Neural cell (in vitro differentiated cells): ENCODE measurements at regions not wholly inside any gene's neighbourhood (a gene's known extent, or its start where the extent isn't known, plus 50 kb on each side); places are given as distances from the start of the nearest gene placed in this dataset.

ENCODE experiments used
- H2AFZ ChIP-seq: fragments of 200-600, 300-800 bp; sonication (generic), shearing (Covaris generic); 2 replicates; pipeline ENCODE4 v1.6.0; 2014; ENCODE audit warnings: low read depth, mild to moderate bottlenecking, antibody characterized with exemption, low read length, moderate library complexity
- H3F3A ChIP-seq: fragments of 200-600 bp; shearing (Covaris generic); 2 replicates; pipeline ENCODE4 v1.6.1; 2016; ENCODE audit warnings: mild to moderate bottlenecking, moderate library complexity, mixed read lengths, antibody characterized with exemption, low read length; ENCODE audit not compliant: insufficient read depth, poor library complexity, severe bottlenecking
- H3K27ac ChIP-seq: fragments of 200-600, 300-800 bp; sonication (generic), shearing (Covaris generic); 2 replicates; pipeline ENCODE4 v1.5.1; 2014; ENCODE audit warnings: mild to moderate bottlenecking, low read length, moderate library complexity
- H3K27me3 ChIP-seq: fragments of 300-800, 200-600 bp; sonication (generic), shearing (Covaris generic); 2 replicates; pipeline ENCODE4 v1.6.0; 2014; ENCODE audit warnings: mild to moderate bottlenecking, low read depth, low read length, moderate library complexity; ENCODE audit not compliant: insufficient read depth
- H3K36me3 ChIP-seq: fragments of 300-800, 200-600 bp; sonication (generic), shearing (Covaris generic); 2 replicates; pipeline ENCODE4 v1.5.1; 2014; ENCODE audit warnings: mild to moderate bottlenecking, antibody characterized with exemption, low read length, moderate library complexity; ENCODE audit not compliant: insufficient read depth
- H3K4me2 ChIP-seq: fragments of 300-800, 200-600 bp; sonication (generic), shearing (Covaris generic); 2 replicates; pipeline ENCODE4 v1.6.0; 2014; ENCODE audit warnings: mild to moderate bottlenecking, low read length
- H3K4me3 ChIP-seq: fragments of 300-800, 200-600 bp; sonication (generic), shearing (Covaris generic); 2 replicates; pipeline ENCODE4 v1.5.1; 2014; ENCODE audit warnings: mild to moderate bottlenecking, low read length, moderate library complexity
- H3K79me2 ChIP-seq: fragments of 200-600 bp; shearing (Covaris generic); replicated peaks from 2 replicates; pipeline ENCODE4 v1.6.0; 2014; ENCODE audit warnings: mild to moderate bottlenecking, low read length, moderate library complexity; ENCODE audit not compliant: insufficient read depth
- H3K9ac ChIP-seq: fragments of 300-800, 200-600 bp; sonication (generic), shearing (Covaris generic); 2 replicates; pipeline ENCODE4 v1.6.1; 2016; ENCODE audit warnings: mild to moderate bottlenecking, low read length, mixed read lengths
- H3K9me2 ChIP-seq: fragments of 200-600 bp; shearing (Covaris generic); 2 replicates; pipeline ENCODE4 v1.6.1; 2016; ENCODE audit warnings: mild to moderate bottlenecking, low read length, mixed read lengths; ENCODE audit not compliant: insufficient read depth
- H3K9me3 ChIP-seq: fragments of 200-600, 300-800 bp; sonication (generic), shearing (Covaris generic); 2 replicates; pipeline ENCODE4 v1.6.1; 2016; ENCODE audit warnings: mild to moderate bottlenecking, mixed run types, low read length, moderate library complexity, mixed read lengths
- H4K20me1 ChIP-seq: fragments of 200-600 bp; shearing (Covaris generic); 2 replicates; pipeline ENCODE4 v1.6.1; 2016; ENCODE audit warnings: mild to moderate bottlenecking, mixed run types; ENCODE audit not compliant: insufficient read depth
- EP300 ChIP-seq: fragments of 450-650 bp; conservative IDR thresholded peaks from 2 replicates; pipeline ENCODE4 v1.6.1; 2014; ENCODE audit warnings: antibody characterized with exemption, mild to moderate bottlenecking, moderate library complexity; ENCODE audit not compliant: poor library complexity, severe bottlenecking
- EZH2 ChIP-seq: fragments of 200-600, 300-800 bp; shearing (Covaris generic), sonication (generic); IDR thresholded peaks from 2 replicates; pipeline ENCODE4 v1.6.1; 2014; ENCODE audit warnings: antibody characterized with exemption, low read length, borderline replicate concordance, mild to moderate bottlenecking; ENCODE audit not compliant: insufficient read depth, poor library complexity, severe bottlenecking
- MXI1 ChIP-seq: fragments of 450-650 bp; conservative IDR thresholded peaks from 2 replicates; pipeline ENCODE4 v1.6.1; 2014; ENCODE audit warnings: antibody characterized with exemption, mild to moderate bottlenecking; ENCODE audit not compliant: poor library complexity, severe bottlenecking
- POLR2AphosphoS5 ChIP-seq: IDR thresholded peaks from 2 replicates; pipeline ENCODE4 v1.6.1; 2012
- RAD21 ChIP-seq: fragments of 450-650 bp; conservative IDR thresholded peaks from 2 replicates; pipeline ENCODE4 v1.6.1; 2014; ENCODE audit warnings: antibody characterized with exemption, mild to moderate bottlenecking, moderate library complexity
- SMC3 ChIP-seq: fragments of 450-650 bp; conservative IDR thresholded peaks from 2 replicates; pipeline ENCODE4 v1.6.1; 2014; ENCODE audit warnings: antibody characterized with exemption, mild to moderate bottlenecking, moderate library complexity; ENCODE audit not compliant: poor library complexity
- TAF1 ChIP-seq: IDR thresholded peaks from 2 replicates; pipeline ENCODE4 v1.6.1; 2012; ENCODE audit warnings: low read depth
- TF ChIP-seq, protein P1 (sequence below): fragments of 450-650 bp; IDR thresholded peaks from 2 replicates; pipeline ENCODE4 v1.5.1; 2014; ENCODE audit warnings: antibody characterized with exemption, mild to moderate bottlenecking, moderate library complexity; ENCODE audit not compliant: poor library complexity, severe bottlenecking
- TF ChIP-seq, protein P2 (sequence below): IDR thresholded peaks from 2 replicates; pipeline ENCODE4 v1.6.1; 2012; ENCODE audit warnings: borderline replicate concordance

DNA sequence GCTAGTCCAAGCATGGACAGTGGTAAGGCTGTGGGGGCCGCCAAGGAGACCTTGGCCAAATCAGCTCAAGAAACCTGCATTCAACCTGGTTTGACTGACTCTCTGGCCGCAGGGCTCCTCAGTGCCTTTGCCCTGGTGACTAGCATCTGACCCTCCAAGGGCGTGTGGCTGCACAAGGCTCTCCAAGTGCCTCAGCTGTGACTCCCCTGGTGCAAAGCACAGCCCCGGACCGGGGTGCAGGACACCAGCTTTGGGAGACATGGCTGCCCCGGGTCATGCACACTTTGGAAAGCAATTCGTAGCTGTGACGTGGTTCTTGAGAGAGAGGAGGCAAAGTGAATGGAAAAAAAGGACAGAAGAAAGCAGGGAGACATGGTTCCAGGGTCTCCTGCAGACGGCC lies 245.2 kb upstream of the IRX2 start:
- H3K79me2 ChIP-seq, result no peaks in the 10 kb centered on the region
- no peak overlapping the region for H3K9ac ChIP-seq

DNA sequence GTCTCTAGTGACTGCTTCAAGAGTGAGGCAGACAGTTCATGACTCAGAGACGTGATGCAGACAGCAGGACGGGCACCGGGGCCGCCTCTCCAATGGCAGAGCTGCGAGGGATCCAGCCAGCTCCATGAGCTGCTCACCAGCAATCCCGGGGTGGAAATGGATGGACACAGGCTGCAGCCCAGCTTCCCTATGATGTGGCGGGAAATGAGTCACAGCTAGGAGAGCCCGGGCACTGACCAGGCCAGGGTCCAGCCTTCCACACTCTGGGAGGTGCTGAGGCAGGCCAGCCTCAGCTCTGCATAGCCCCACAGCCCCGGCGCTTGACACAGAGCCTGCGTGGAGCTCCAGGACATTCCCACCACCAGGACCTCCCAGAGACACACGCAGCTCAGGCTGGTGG lies 244.8 kb upstream of the IRX2 start:
- Histone ChIP-seq H3K9ac (no peak overlapping the region), H4K20me1 (no peaks in the 10 kb centered on the region), H3F3A (no peaks in the 10 kb centered on the region), H3K27ac (no peak overlapping the region), H3K9me3 (no peaks in the 10 kb centered on the region), H3K79me2 (no peaks in the 10 kb centered on the region), H3K9me2 (no peaks in the 10 kb centered on the region), H2AFZ (no peak overlapping the region), H3K4me3 (no peak overlapping the region), H3K27me3 (no peaks in the 10 kb centered on the region), H3K4me2 (no peak overlapping the region), H3K36me3 (no peaks in the 10 kb centered on the region)
- TF ChIP-seq RAD21 (no peak), SMC3 (no peak), POLR2AphosphoS5 (no peak), EP300 (no peak), EZH2 (no peak), MXI1 (no peak), TAF1 (no peak)
- TF ChIP-seq, protein P1, sequence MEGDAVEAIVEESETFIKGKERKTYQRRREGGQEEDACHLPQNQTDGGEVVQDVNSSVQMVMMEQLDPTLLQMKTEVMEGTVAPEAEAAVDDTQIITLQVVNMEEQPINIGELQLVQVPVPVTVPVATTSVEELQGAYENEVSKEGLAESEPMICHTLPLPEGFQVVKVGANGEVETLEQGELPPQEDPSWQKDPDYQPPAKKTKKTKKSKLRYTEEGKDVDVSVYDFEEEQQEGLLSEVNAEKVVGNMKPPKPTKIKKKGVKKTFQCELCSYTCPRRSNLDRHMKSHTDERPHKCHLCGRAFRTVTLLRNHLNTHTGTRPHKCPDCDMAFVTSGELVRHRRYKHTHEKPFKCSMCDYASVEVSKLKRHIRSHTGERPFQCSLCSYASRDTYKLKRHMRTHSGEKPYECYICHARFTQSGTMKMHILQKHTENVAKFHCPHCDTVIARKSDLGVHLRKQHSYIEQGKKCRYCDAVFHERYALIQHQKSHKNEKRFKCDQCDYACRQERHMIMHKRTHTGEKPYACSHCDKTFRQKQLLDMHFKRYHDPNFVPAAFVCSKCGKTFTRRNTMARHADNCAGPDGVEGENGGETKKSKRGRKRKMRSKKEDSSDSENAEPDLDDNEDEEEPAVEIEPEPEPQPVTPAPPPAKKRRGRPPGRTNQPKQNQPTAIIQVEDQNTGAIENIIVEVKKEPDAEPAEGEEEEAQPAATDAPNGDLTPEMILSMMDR, result no peak
- TF ChIP-seq, protein P2, sequence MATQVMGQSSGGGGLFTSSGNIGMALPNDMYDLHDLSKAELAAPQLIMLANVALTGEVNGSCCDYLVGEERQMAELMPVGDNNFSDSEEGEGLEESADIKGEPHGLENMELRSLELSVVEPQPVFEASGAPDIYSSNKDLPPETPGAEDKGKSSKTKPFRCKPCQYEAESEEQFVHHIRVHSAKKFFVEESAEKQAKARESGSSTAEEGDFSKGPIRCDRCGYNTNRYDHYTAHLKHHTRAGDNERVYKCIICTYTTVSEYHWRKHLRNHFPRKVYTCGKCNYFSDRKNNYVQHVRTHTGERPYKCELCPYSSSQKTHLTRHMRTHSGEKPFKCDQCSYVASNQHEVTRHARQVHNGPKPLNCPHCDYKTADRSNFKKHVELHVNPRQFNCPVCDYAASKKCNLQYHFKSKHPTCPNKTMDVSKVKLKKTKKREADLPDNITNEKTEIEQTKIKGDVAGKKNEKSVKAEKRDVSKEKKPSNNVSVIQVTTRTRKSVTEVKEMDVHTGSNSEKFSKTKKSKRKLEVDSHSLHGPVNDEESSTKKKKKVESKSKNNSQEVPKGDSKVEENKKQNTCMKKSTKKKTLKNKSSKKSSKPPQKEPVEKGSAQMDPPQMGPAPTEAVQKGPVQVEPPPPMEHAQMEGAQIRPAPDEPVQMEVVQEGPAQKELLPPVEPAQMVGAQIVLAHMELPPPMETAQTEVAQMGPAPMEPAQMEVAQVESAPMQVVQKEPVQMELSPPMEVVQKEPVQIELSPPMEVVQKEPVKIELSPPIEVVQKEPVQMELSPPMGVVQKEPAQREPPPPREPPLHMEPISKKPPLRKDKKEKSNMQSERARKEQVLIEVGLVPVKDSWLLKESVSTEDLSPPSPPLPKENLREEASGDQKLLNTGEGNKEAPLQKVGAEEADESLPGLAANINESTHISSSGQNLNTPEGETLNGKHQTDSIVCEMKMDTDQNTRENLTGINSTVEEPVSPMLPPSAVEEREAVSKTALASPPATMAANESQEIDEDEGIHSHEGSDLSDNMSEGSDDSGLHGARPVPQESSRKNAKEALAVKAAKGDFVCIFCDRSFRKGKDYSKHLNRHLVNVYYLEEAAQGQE, result no peak

More for the DNA sequence above, 245.2 kb upstream of the IRX2 start:
- no peaks in the 10 kb centered on the region for H3K9me3 ChIP-seq
- H3K4me2 ChIP-seq, result no peak overlapping the region
- no peak overlapping the region for H2AFZ ChIP-seq
- no peak overlapping the region for H3K4me3 ChIP-seq
- TF ChIP-seq EP300 (no peak), EZH2 (no peak), POLR2AphosphoS5 (no peak), RAD21 (no peak), MXI1 (no peak), TAF1 (no peak), SMC3 (no peak)
- TF ChIP-seq, protein P1, result no peak
- TF ChIP-seq, protein P2, result no peak
- H3K9me2 ChIP-seq, result no peaks in the 10 kb centered on the region
- no peaks in the 10 kb centered on the region for H4K20me1 ChIP-seq
- no peaks in the 10 kb centered on the region for H3K27me3 ChIP-seq
- H3K27ac ChIP-seq, result no peak overlapping the region
- no peaks in the 10 kb centered on the region for H3K36me3 ChIP-seq
- no peaks in the 10 kb centered on the region for H3F3A ChIP-seq
